ENCODE measurements at regions not wholly inside any gene's neighbourhood (a gene's known extent, or its start where the extent isn't known, plus 50 kb on each side); places are given as distances from the start of the nearest gene placed in this dataset.

- H3K36me3 ChIP-seq (ENCODE audit: insufficient read depth, low read length) = no peaks in the 10 kb centered on the region
- H3K27ac ChIP-seq (ENCODE audit: low read length) = no peak overlapping the region
- no peaks in the 10 kb centered on the region for H4K20me1 ChIP-seq (ENCODE audit: insufficient read depth, low read length)
- no peaks in the 10 kb centered on the region for H3K9me3 ChIP-seq (ENCODE audit: insufficient read depth, low read length, severe bottlenecking)
- H3K4me1 ChIP-seq (ENCODE audit: insufficient read depth, low read length) = no peaks in the 10 kb centered on the region
- ATAC-seq (ENCODE audit: insufficient read depth, low read depth) = no peak
- no peak overlapping the region for H3K4me2 ChIP-seq (ENCODE audit: insufficient read depth, low read length)
- H3K4me3 ChIP-seq (ENCODE audit: low read depth in 1 of 2, low read length in 2 of 2) = no peak overlapping the region
- H3K27me3 ChIP-seq (ENCODE audit: insufficient read depth, low read length, poor library complexity) = no peaks in the 10 kb centered on the region
- no peak overlapping the region for H3K9ac ChIP-seq (ENCODE audit: low read depth, low read length)
- no peaks in the 10 kb centered on the region for H3K79me2 ChIP-seq (ENCODE audit: insufficient read depth, low read length)
- TF ChIP-seq EZH2 (IDR thresholded peaks at IDR 0.05; ENCODE audit: borderline replicate concordance, low read depth, low read length, severe bottlenecking) (no peak), CTCF (IDR thresholded peaks at IDR 0.05; ENCODE audit: borderline replicate concordance, extremely low read depth, low read length, poor library complexity, severe bottlenecking) (no peak)
- DNase-seq = no peak
- H2AFZ ChIP-seq (ENCODE audit: low read depth, low read length) = no peak overlapping the region
Measured at GRCh38 chr5:99308131-99308530, 379.3 kb upstream of the CHD1 start.

- no peak overlapping the region for H3K4me2 ChIP-seq (ENCODE audit: insufficient read depth, low read length)
- no peak for ATAC-seq (ENCODE audit: insufficient read depth, low read depth)
- no peak for DNase-seq
- no peak overlapping the region for H3K9ac ChIP-seq (ENCODE audit: low read depth, low read length)
- no peak overlapping the region for H2AFZ ChIP-seq (ENCODE audit: low read depth, low read length)
- no peak overlapping the region for H3K4me3 ChIP-seq (ENCODE audit: low read depth in 1 of 2, low read length in 2 of 2)
- H3K27ac ChIP-seq (ENCODE audit: low read length) = no peak overlapping the region
- no peaks in the 10 kb centered on the region for H4K20me1 ChIP-seq (ENCODE audit: insufficient read depth, low read length)
- TF ChIP-seq EZH2 (IDR thresholded peaks at IDR 0.05; ENCODE audit: borderline replicate concordance, low read depth, low read length, severe bottlenecking) = no peak
- TF ChIP-seq CTCF (IDR thresholded peaks at IDR 0.05; ENCODE audit: borderline replicate concordance, extremely low read depth, low read length, poor library complexity, severe bottlenecking) = no peak
- H3K36me3 ChIP-seq (ENCODE audit: insufficient read depth, low read length) = no peaks in the 10 kb centered on the region
- no peaks in the 10 kb centered on the region for H3K9me3 ChIP-seq (ENCODE audit: insufficient read depth, low read length, severe bottlenecking)
- H3K79me2 ChIP-seq (ENCODE audit: insufficient read depth, low read length) = no peaks in the 10 kb centered on the region
- H3K4me1 ChIP-seq (ENCODE audit: insufficient read depth, low read length) = no peaks in the 10 kb centered on the region
- H3K27me3 ChIP-seq (ENCODE audit: insufficient read depth, low read length, poor library complexity) = no peaks in the 10 kb centered on the region
Measured at GRCh38 chr5:99305045-99305580, 376.3 kb upstream of the CHD1 start.

GRCh38 chr5:99285606-99286005 is 356.8 kb upstream of the CHD1 start:
- Histone ChIP-seq H4K20me1 (ENCODE audit: insufficient read depth, low read length) (no peaks in the 10 kb centered on the region), H3K27me3 (ENCODE audit: insufficient read depth, low read length, poor library complexity) (no peaks in the 10 kb centered on the region), H3K4me3 (ENCODE audit: low read depth in 1 of 2, low read length in 2 of 2) (no peak overlapping the region), H3K4me2 (ENCODE audit: insufficient read depth, low read length) (no peak overlapping the region), H2AFZ (ENCODE audit: low read depth, low read length) (no peak overlapping the region), H3K79me2 (ENCODE audit: insufficient read depth, low read length) (no peaks in the 10 kb centered on the region), H3K36me3 (ENCODE audit: insufficient read depth, low read length) (no peaks in the 10 kb centered on the region), H3K9ac (ENCODE audit: low read depth, low read length) (no peak overlapping the region), H3K4me1 (ENCODE audit: insufficient read depth, low read length) (no peaks in the 10 kb centered on the region), H3K9me3 (ENCODE audit: insufficient read depth, low read length, severe bottlenecking) (no peaks in the 10 kb centered on the region), H3K27ac (ENCODE audit: low read length) (no peak overlapping the region)
- no peak for ATAC-seq (ENCODE audit: insufficient read depth, low read depth)
- DNase-seq = no peak
- TF ChIP-seq EZH2 (IDR thresholded peaks at IDR 0.05; ENCODE audit: borderline replicate concordance, low read depth, low read length, severe bottlenecking) = no peak
- no peak for TF ChIP-seq CTCF (IDR thresholded peaks at IDR 0.05; ENCODE audit: borderline replicate concordance, extremely low read depth, low read length, poor library complexity, severe bottlenecking)

GRCh38 chr5:99275128-99275527 is 346.3 kb upstream of the CHD1 start:
- Histone ChIP-seq H3K36me3 (ENCODE audit: insufficient read depth, low read length) (no peaks in the 10 kb centered on the region), H3K79me2 (ENCODE audit: insufficient read depth, low read length) (no peaks in the 10 kb centered on the region), H3K4me2 (ENCODE audit: insufficient read depth, low read length) (no peak overlapping the region), H2AFZ (ENCODE audit: low read depth, low read length) (no peak overlapping the region), H3K4me1 (ENCODE audit: insufficient read depth, low read length) (no peaks in the 10 kb centered on the region), H3K4me3 (ENCODE audit: low read depth in 1 of 2, low read length in 2 of 2) (no peak overlapping the region), H3K9me3 (ENCODE audit: insufficient read depth, low read length, severe bottlenecking) (no peaks in the 10 kb centered on the region), H4K20me1 (ENCODE audit: insufficient read depth, low read length) (no peaks in the 10 kb centered on the region), H3K27me3 (ENCODE audit: insufficient read depth, low read length, poor library complexity) (no peaks in the 10 kb centered on the region), H3K27ac (ENCODE audit: low read length) (no peak overlapping the region), H3K9ac (ENCODE audit: low read depth, low read length) (no peak overlapping the region)
- DNase-seq = no peak
- ATAC-seq (ENCODE audit: insufficient read depth, low read depth) = no peak
- no peak for TF ChIP-seq CTCF (IDR thresholded peaks at IDR 0.05; ENCODE audit: borderline replicate concordance, extremely low read depth, low read length, poor library complexity, severe bottlenecking)
- no peak for TF ChIP-seq EZH2 (IDR thresholded peaks at IDR 0.05; ENCODE audit: borderline replicate concordance, low read depth, low read length, severe bottlenecking)
